ENCODE measurements at regions not wholly inside any gene's neighbourhood (a gene's known extent, or its start where the extent isn't known, plus 50 kb on each side); places are given as distances from the start of the nearest gene placed in this dataset.

- TF ChIP-seq, protein P1, sequence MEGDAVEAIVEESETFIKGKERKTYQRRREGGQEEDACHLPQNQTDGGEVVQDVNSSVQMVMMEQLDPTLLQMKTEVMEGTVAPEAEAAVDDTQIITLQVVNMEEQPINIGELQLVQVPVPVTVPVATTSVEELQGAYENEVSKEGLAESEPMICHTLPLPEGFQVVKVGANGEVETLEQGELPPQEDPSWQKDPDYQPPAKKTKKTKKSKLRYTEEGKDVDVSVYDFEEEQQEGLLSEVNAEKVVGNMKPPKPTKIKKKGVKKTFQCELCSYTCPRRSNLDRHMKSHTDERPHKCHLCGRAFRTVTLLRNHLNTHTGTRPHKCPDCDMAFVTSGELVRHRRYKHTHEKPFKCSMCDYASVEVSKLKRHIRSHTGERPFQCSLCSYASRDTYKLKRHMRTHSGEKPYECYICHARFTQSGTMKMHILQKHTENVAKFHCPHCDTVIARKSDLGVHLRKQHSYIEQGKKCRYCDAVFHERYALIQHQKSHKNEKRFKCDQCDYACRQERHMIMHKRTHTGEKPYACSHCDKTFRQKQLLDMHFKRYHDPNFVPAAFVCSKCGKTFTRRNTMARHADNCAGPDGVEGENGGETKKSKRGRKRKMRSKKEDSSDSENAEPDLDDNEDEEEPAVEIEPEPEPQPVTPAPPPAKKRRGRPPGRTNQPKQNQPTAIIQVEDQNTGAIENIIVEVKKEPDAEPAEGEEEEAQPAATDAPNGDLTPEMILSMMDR (IDR thresholded peaks at IDR 0.05; ENCODE audit: control extremely low read depth, extremely low read depth, low read depth, missing control alignments): no peak
- CTCF ChIA-PET: interaction anchor here (1.0 kb wide), 1 partner anchor 12 kb away, joined by 6 read pairs; no protein-coding TSS in a partner anchor
- POLR2A ChIA-PET: no interaction called here
- no peak for DNase-seq (ENCODE audit: extremely low spot score)
These were observed 180.0 kb upstream of the KCND3 start for GRCh38 chr1:112169517-112169916.

DNA sequence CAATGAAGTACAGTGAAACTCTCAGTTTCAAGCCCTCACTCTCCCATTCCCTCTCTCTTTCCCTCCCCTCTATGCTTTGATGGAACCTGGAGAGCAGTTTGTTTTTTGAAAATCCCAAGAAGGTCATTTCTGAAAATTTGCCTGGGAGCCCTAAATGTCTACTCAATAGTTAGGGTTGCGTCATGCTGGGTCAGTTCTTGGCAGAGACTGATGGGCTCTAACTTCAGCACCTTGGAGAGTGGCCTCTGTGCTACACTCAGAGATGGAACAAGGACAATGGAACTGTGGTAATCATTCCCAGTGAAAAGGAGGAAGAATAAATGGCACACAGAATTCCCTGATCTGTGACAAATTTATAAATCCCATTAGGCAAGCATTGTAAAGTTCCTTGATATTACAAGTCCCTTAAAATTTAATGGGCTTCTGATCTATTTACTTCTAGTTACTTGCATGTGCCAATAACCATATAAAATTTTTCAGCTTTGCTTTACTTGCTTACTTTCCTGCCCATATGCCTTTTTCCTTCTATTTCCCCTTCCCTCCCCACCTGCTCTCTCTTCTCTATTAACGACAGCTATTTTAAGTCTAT is 182.9 kb upstream of the KCND3 start:
- TF ChIP-seq, protein P1 (IDR thresholded peaks at IDR 0.05; ENCODE audit: control extremely low read depth, extremely low read depth, low read depth, missing control alignments): no peak
- no peak for DNase-seq (ENCODE audit: extremely low spot score)
- ChIA-PET CTCF (no interaction called here), POLR2A (no interaction called here)

GRCh38 chr1:112177314-112177713 is 187.8 kb upstream of the KCND3 start:
- ChIA-PET CTCF (interaction anchor here (1.2 kb wide), 1 partner anchor 12 kb away, joined by 3 read pairs; no protein-coding TSS in a partner anchor), POLR2A (no interaction called here)
- TF ChIP-seq, protein P1 (IDR thresholded peaks at IDR 0.05; ENCODE audit: control extremely low read depth, extremely low read depth, low read depth, missing control alignments): no peak
- DNase-seq (ENCODE audit: extremely low spot score): no peak

DNA sequence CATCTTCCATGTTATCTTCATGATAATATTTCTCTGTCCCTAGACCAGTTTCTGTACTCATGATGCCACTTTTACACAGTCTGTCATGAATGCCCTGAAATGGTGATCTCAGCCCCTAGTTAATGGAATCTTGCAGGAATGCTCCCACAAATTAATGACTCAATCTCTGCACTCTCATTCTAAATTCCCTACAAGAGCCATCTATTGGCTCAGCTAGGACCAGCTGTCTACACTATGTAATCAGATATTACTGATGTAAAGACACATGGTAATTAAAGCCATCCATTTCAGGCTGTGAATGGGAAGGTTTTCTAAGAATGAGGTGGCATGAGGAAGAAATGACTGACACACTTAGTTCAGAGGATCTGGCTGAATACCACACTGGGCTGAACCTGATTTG is 199.1 kb upstream of the KCND3 start:
- POLR2A ChIA-PET: no interaction called here
- CTCF ChIA-PET: interaction anchor here (1.3 kb wide), 1 partner anchor 9 kb away, joined by 4 read pairs; no protein-coding TSS in a partner anchor

GRCh38 chr1:112196008-112196588 is 199.9 kb upstream of the CTTNBP2NL start:
- TF ChIP-seq, protein P1 (IDR thresholded peaks at IDR 0.05; ENCODE audit: control extremely low read depth, extremely low read depth, low read depth, missing control alignments): no peak
- ChIA-PET POLR2A (no interaction called here), CTCF (interaction anchor here (1.0 kb wide), 1 partner anchor 15 kb away, joined by 3 read pairs; no protein-coding TSS in a partner anchor)
- DNase-seq (ENCODE audit: extremely low spot score): no peak

More for the DNA sequence above, 199.1 kb upstream of the KCND3 start:
- no peak for DNase-seq (ENCODE audit: extremely low spot score)
- TF ChIP-seq, protein P1 (IDR thresholded peaks at IDR 0.05; ENCODE audit: control extremely low read depth, extremely low read depth, low read depth, missing control alignments): no peak

DNA sequence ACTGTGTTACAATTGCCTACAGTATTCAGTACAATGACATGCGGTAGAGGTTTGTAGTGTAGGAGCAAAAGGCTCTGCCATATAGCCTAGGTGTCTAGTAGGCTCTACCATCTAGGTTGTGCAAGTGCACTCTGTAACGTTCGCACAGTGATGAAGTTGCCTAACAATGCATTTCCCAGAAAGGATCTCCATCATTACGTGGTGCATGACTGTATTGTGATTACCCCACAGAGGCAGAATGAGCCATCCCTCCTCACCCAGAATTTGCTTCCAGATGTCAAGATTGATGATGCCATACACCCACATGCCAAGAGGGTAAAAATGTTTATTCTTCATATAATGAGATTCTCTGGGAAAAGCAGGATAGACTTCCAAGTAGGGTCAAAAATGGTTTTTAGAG is 199.3 kb upstream of the CTTNBP2NL start:
- TF ChIP-seq, protein P1 (IDR thresholded peaks at IDR 0.05; ENCODE audit: control extremely low read depth, extremely low read depth, low read depth, missing control alignments): no peak
- no peak for DNase-seq (ENCODE audit: extremely low spot score)
- CTCF ChIA-PET: no interaction called here
- POLR2A ChIA-PET: no interaction called here
